GM23338 (cell line): ENCODE measurements at regions not wholly inside any gene's neighbourhood (a gene's known extent, or its start where the extent isn't known, plus 50 kb on each side); places are given as distances from the start of the nearest gene placed in this dataset.

Experiments
- ATAC-seq: fragments of 200-7000 bp; cut with Tn5 transposase; 3 replicates; pipeline ENCODE4 v1.9.1; 2020
- DNase-seq: peaks from one replicate; pipeline ENCODE4 v3.0.0-alpha.2; 2015; ENCODE audit warnings: low spot score
- H2AFZ ChIP-seq: fragments of 200-600 bp; sonication (generic); 2 replicates; pipeline ENCODE4 v1.8.0; 2016; ENCODE audit warnings: antibody characterized with exemption, mild to moderate bottlenecking, moderate library complexity
- H3F3A ChIP-seq: fragments of 200-600 bp; sonication (generic); replicated peaks from 2 replicates; pipeline ENCODE4 v1.8.0; 2017; ENCODE audit warnings: antibody characterized with exemption, mixed run types, low read depth
- H3K27ac ChIP-seq: fragments of 200-600 bp; sonication (generic); 2 replicates; pipeline ENCODE4 v1.6.1; 2016; ENCODE audit warnings: low read depth
- H3K27me3 ChIP-seq: fragments of 200-600 bp; sonication (generic); 2 replicates; pipeline ENCODE4 v1.8.0; 2016; ENCODE audit warnings: mild to moderate bottlenecking, mixed run types, moderate library complexity; ENCODE audit not compliant: insufficient read depth
- H3K36me3 ChIP-seq: fragments of 200-600 bp; sonication (generic); 2 replicates; pipeline ENCODE4 v1.8.0; 2016; ENCODE audit warnings: mild to moderate bottlenecking; ENCODE audit not compliant: insufficient read depth
- H3K4me1 ChIP-seq: fragments of 200-600 bp; sonication (generic); 2 replicates; pipeline ENCODE4 v1.8.0; 2016; ENCODE audit warnings: mild to moderate bottlenecking, moderate library complexity; ENCODE audit not compliant: insufficient read depth
- H3K4me2 ChIP-seq: fragments of 200-600 bp; sonication (generic); 2 replicates; pipeline ENCODE4 v1.7.1; 2017; ENCODE audit warnings: mixed run types
- H3K4me3 ChIP-seq: fragments of 200-600 bp; sonication (generic); 2 replicates; pipeline ENCODE4 v1.6.1; 2016; ENCODE audit warnings: mixed run types
- H3K79me2 ChIP-seq: fragments of 200-600 bp; sonication (generic); replicated peaks from 2 replicates; pipeline ENCODE4 v1.8.0; 2017; ENCODE audit warnings: mild to moderate bottlenecking; ENCODE audit not compliant: insufficient read depth
- H3K9me2 ChIP-seq: fragments of 200-600 bp; sonication (generic); 2 replicates; pipeline ENCODE4 v1.8.0; 2017; ENCODE audit not compliant: insufficient read depth
- H4K20me1 ChIP-seq: fragments of 200-600 bp; sonication (generic); replicated peaks from 2 replicates; pipeline ENCODE4 v1.8.0; 2017; ENCODE audit warnings: mild to moderate bottlenecking; ENCODE audit not compliant: insufficient read depth
- H3K27ac Mint-ChIP-seq: 2 replicates; pipeline ENCODE4 v1.8.0; 2020; ENCODE audit warnings: inconsistent platforms, mild to moderate bottlenecking, moderate library complexity, mixed read lengths
- H3K27me3 Mint-ChIP-seq: 3 replicates; pipeline ENCODE4 v1.8.0; 2022; ENCODE audit warnings: low read depth, mild to moderate bottlenecking, moderate library complexity, mixed read lengths, inconsistent platforms; ENCODE audit not compliant: insufficient read depth, poor library complexity
- H3K36me3 Mint-ChIP-seq: 3 replicates; pipeline ENCODE4 v1.8.0; 2021; ENCODE audit warnings: low read depth, mild to moderate bottlenecking, inconsistent platforms, moderate library complexity, mixed read lengths
- H3K4me1 Mint-ChIP-seq: 3 replicates; pipeline ENCODE4 v1.8.0; 2020; ENCODE audit warnings: mild to moderate bottlenecking, inconsistent platforms, mixed read lengths
- H3K4me3 Mint-ChIP-seq: 3 replicates; pipeline ENCODE4 v1.8.0; 2021; ENCODE audit warnings: moderate library complexity, mild to moderate bottlenecking, inconsistent platforms, mixed read lengths
- H3K9me3 Mint-ChIP-seq: 3 replicates; pipeline ENCODE4 v1.8.0; 2020; ENCODE audit warnings: moderate library complexity, mild to moderate bottlenecking, inconsistent platforms, mixed read lengths
- CREB1 ChIP-seq: fragments of 250-450 bp; sonication (Bioruptor Pico); IDR thresholded peaks from 2 replicates; pipeline ENCODE4 v1.5.0; 2020; ENCODE audit warnings: low read depth, mild to moderate bottlenecking, moderate library complexity
- CTCF ChIP-seq, 2 experiments: fragments of 200-600 bp in 1 of 2; sonication (generic) in 1 of 2; conservative IDR thresholded peaks; 2 replicates each; pipeline versions ENCODE4 v1.5.1 to v1.6.1; 2016 to 2017; ENCODE audit warnings: antibody characterized with exemption in 2 of 2, low read depth in 2 of 2, mild to moderate bottlenecking in 2 of 2, moderate library complexity in 1 of 2
- EZH2 ChIP-seq: fragments of 200-600 bp; sonication (generic); IDR thresholded peaks from one replicate; pipeline ENCODE4 v1.8.0; 2017; ENCODE audit warnings: antibody characterized with exemption, mild to moderate bottlenecking, low read depth; ENCODE audit not compliant: unreplicated experiment
- JUNB ChIP-seq: IDR thresholded peaks from one replicate; pipeline ENCODE4 v1.6.1; 2016; ENCODE audit warnings: antibody characterized with exemption; ENCODE audit not compliant: unreplicated experiment
- POLR2AphosphoS5 ChIP-seq: IDR thresholded peaks from 2 replicates; pipeline ENCODE4 v1.6.1; 2016; ENCODE audit warnings: antibody characterized with exemption, low read depth
- REST ChIP-seq: IDR thresholded peaks from one replicate; pipeline ENCODE4 v1.6.1; 2018; ENCODE audit warnings: antibody characterized with exemption; ENCODE audit not compliant: unreplicated experiment
- STAT1 ChIP-seq: IDR thresholded peaks from one replicate; pipeline ENCODE4 v1.6.1; 2016; ENCODE audit warnings: antibody characterized with exemption; ENCODE audit not compliant: unreplicated experiment
- TF ChIP-seq, protein P1 (sequence below): IDR thresholded peaks from 2 replicates; pipeline ENCODE4 v1.6.1; 2016; ENCODE audit warnings: antibody characterized with exemption
- TF ChIP-seq, protein P2 (sequence below): fragments of 250-450 bp; sonication (Bioruptor Pico); IDR thresholded peaks from 2 replicates; pipeline ENCODE4 v1.5.0; 2020; ENCODE audit warnings: mild to moderate bottlenecking, moderate library complexity

GRCh38 chr4:73922766-73923630 is 53.8 kb downstream of the CXCL1 start:
- Histone ChIP-seq H3K27ac (no peak overlapping the region), H3K27me3 (no peaks in the 10 kb centered on the region), H3K4me2 (no peak overlapping the region), H4K20me1 (no peaks in the 10 kb centered on the region), H3K4me3 (no peak overlapping the region), H3K36me3 (no peaks in the 10 kb centered on the region), H3K79me2 (no peaks in the 10 kb centered on the region), H3F3A (no peaks in the 10 kb centered on the region), H3K4me1 (no peaks in the 10 kb centered on the region), H3K9me2 (no peaks in the 10 kb centered on the region), H2AFZ (no peak overlapping the region)
- Mint-ChIP-seq H3K27me3 (no peaks in the 10 kb centered on the region), H3K36me3 (no peaks in the 10 kb centered on the region), H3K9me3 (no peaks in the 10 kb centered on the region), H3K27ac (no peak overlapping the region), H3K4me1 (no peaks in the 10 kb centered on the region), H3K4me3 (no peak overlapping the region)
- TF ChIP-seq STAT1 (no peak), POLR2AphosphoS5 (no peak), JUNB (no peak), CREB1 (no peak), REST (no peak), CTCF (conservative IDR thresholded peaks at IDR 0.05; ENCODE audit: low read depth in 2 of 2) (peak; percentile 24 to 49; a peak in 3 of 4 replicates), EZH2 (no peak)
- TF ChIP-seq, protein P1, sequence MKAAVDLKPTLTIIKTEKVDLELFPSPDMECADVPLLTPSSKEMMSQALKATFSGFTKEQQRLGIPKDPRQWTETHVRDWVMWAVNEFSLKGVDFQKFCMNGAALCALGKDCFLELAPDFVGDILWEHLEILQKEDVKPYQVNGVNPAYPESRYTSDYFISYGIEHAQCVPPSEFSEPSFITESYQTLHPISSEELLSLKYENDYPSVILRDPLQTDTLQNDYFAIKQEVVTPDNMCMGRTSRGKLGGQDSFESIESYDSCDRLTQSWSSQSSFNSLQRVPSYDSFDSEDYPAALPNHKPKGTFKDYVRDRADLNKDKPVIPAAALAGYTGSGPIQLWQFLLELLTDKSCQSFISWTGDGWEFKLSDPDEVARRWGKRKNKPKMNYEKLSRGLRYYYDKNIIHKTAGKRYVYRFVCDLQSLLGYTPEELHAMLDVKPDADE: no peak
- TF ChIP-seq, protein P2, sequence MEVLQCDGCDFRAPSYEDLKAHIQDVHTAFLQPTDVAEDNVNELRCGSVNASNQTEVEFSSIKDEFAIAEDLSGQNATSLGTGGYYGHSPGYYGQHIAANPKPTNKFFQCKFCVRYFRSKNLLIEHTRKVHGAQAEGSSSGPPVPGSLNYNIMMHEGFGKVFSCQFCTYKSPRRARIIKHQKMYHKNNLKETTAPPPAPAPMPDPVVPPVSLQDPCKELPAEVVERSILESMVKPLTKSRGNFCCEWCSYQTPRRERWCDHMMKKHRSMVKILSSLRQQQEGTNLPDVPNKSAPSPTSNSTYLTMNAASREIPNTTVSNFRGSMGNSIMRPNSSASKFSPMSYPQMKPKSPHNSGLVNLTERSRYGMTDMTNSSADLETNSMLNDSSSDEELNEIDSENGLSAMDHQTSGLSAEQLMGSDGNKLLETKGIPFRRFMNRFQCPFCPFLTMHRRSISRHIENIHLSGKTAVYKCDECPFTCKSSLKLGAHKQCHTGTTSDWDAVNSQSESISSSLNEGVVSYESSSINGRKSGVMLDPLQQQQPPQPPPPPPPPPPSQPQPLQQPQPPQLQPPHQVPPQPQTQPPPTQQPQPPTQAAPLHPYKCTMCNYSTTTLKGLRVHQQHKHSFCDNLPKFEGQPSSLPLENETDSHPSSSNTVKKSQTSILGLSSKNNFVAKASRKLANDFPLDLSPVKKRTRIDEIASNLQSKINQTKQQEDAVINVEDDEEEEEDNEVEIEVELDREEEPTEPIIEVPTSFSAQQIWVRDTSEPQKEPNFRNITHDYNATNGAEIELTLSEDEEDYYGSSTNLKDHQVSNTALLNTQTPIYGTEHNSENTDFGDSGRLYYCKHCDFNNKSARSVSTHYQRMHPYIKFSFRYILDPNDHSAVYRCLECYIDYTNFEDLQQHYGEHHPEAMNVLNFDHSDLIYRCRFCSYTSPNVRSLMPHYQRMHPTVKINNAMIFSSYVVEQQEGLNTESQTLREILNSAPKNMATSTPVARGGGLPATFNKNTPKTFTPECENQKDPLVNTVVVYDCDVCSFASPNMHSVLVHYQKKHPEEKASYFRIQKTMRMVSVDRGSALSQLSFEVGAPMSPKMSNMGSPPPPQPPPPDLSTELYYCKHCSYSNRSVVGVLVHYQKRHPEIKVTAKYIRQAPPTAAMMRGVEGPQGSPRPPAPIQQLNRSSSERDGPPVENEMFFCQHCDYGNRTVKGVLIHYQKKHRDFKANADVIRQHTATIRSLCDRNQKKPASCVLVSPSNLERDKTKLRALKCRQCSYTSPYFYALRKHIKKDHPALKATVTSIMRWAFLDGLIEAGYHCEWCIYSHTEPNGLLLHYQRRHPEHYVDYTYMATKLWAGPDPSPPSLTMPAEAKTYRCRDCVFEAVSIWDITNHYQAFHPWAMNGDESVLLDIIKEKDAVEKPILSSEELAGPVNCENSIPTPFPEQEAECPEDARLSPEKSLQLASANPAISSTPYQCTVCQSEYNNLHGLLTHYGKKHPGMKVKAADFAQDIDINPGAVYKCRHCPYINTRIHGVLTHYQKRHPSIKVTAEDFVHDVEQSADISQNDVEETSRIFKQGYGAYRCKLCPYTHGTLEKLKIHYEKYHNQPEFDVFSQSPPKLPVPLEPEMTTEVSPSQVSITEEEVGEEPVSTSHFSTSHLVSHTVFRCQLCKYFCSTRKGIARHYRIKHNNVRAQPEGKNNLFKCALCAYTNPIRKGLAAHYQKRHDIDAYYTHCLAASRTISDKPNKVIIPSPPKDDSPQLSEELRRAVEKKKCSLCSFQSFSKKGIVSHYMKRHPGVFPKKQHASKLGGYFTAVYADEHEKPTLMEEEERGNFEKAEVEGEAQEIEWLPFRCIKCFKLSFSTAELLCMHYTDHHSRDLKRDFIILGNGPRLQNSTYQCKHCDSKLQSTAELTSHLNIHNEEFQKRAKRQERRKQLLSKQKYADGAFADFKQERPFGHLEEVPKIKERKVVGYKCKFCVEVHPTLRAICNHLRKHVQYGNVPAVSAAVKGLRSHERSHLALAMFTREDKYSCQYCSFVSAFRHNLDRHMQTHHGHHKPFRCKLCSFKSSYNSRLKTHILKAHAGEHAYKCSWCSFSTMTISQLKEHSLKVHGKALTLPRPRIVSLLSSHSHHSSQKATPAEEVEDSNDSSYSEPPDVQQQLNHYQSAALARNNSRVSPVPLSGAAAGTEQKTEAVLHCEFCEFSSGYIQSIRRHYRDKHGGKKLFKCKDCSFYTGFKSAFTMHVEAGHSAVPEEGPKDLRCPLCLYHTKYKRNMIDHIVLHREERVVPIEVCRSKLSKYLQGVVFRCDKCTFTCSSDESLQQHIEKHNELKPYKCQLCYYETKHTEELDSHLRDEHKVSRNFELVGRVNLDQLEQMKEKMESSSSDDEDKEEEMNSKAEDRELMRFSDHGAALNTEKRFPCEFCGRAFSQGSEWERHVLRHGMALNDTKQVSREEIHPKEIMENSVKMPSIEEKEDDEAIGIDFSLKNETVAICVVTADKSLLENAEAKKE (CRISPR knock-in tag): no peak
- ATAC-seq (no peak), DNase-seq (no peak)
